HepG2 (cell line): ENCODE measurements at regions not wholly inside any gene's neighbourhood (a gene's known extent, or its start where the extent isn't known, plus 50 kb on each side); places are given as distances from the start of the nearest gene placed in this dataset.
"Not testable (repeated sequence)": the region's sequence is repeated elsewhere in the genome, so short reads cannot be mapped to it uniquely, and the experiment has no call there.

Experiments used
- ATF5 ChIP-seq: sonication (generic); formaldehyde crosslinking; IDR thresholded peaks from 2 replicates; pipeline ENCODE4 v1.4.0; 2020; ENCODE audit warnings: mild to moderate bottlenecking, low read depth, missing genetic modification reagents
- IRF2 ChIP-seq: IDR thresholded peaks from 2 replicates; pipeline ENCODE4 v1.6.1; 2018; ENCODE audit warnings: missing genetic modification reagents, missing compliant biosample characterization
- RXRA ChIP-seq: sonication (generic); formaldehyde crosslinking; IDR thresholded peaks from 2 replicates; pipeline ENCODE4 v1.5.1; 2020; ENCODE audit warnings: missing genetic modification reagents
- TCF12 ChIP-seq, 2 experiments: fragments of 450-650 bp in 1 of 2; sonication (generic) in 1 of 2; formaldehyde crosslinking in 1 of 2; IDR thresholded peaks; 2 replicates each; pipeline versions ENCODE4 v1.6.1 to v1.8.0; 2017 to 2022; ENCODE audit warnings: antibody characterized with exemption in 1 of 2, mild to moderate bottlenecking in 1 of 2, missing genetic modification reagents in 1 of 2, moderate library complexity in 1 of 2
- ZMYM3 ChIP-seq: sonication (generic); formaldehyde crosslinking; IDR thresholded peaks from 2 replicates; pipeline ENCODE4 v1.5.1; 2020; ENCODE audit warnings: mild to moderate bottlenecking, missing genetic modification reagents

- TF ChIP-seq TCF12 (IDR thresholded peaks at IDR 0.05); TCF12 (CRISPR knock-in tag; IDR thresholded peaks at IDR 0.05); ZMYM3 (CRISPR knock-in tag); RXRA (CRISPR knock-in tag); ATF5 (CRISPR knock-in tag); IRF2 (CRISPR knock-in tag): not testable (repeated sequence)
Observed at GRCh38 chr21:27338007-27338406, 371.1 kb upstream of the ADAMTS5 start.
